ENCODE measurements at regions not wholly inside any gene's neighbourhood (a gene's known extent, or its start where the extent isn't known, plus 50 kb on each side); places are given as distances from the start of the nearest gene placed in this dataset.

DNA sequence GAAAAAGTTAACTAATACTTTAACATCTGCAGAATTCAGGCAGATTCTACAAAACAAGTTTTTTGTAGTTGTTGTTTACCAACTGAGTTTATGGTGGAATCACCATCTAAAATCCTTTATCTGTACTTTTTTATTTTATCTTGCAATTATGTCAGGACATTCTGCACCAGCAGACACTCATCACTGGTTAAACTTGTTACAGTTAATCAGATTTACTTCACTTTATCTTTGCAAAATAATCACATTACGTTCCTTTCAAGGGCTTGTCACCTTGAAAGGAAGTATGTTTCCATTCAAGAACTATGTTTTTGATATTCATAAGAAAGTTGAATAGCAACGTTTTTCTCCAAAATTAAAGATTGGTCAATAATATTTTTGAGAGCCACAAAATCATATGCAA is 796.6 kb upstream of the ROBO1 start:
- peak in 1 of 2 experiments; percentile 17 for DNase-seq

DNA sequence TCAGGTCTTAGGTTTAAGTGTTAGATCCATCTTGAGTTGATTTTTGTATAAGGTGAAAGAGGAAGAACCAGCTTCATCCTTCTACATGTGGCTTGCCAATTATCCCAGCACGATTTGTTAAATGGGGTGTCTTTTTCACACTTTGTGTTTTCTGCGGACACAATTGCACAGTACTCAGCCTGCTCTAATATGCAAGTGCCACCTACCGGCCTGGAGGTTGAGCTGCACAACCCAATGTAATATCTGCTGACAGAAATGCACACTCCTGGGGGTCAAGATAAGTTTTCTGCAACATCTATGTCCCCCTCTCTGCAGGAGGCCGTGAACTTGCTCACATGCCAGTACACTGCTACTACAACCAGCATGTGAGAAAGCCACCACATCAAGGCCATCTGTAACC is 791.9 kb upstream of the ROBO1 start:
- no peak for DNase-seq

DNA sequence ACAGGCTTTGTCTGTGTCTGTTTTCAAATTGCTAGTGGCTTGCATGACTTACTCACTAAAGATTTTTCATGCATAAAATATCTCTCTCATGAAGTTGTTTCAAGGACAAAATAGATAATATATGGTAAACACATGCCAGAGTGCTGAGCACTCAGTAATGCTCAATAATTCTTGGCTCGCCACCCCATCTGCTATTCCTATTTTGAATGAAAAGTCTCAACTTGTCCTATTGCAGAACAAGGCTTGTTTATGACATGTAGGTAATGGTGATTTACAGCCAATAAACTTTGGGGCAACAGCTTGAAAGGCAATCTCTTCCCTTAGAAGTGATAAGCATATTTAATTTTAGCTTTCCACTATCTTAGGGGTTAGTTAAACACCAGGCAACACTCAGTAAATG is 789.0 kb upstream of the ROBO1 start:
- DNase-seq = peak in 1 of 2 experiments; percentile 37

DNA sequence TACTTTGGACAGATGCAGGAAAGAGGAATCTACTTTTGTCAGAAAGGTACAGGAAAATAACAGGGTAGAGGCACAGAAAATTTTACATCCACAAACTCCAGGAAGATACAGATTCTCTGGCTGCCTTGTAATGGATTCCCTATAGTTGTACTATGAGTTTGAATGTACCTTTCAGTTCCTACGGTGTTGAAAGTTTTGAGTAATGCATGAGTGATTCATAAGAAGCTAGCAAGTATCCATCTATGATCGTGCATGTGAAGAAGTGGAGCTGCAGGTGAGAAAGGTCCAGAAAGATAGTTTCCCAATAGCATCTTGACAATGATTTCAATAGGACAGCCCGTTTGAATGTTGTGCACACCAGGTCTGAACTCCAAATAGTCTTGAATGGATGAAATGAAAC is 786.5 kb upstream of the ROBO1 start:
- DNase-seq = no peak

DNA sequence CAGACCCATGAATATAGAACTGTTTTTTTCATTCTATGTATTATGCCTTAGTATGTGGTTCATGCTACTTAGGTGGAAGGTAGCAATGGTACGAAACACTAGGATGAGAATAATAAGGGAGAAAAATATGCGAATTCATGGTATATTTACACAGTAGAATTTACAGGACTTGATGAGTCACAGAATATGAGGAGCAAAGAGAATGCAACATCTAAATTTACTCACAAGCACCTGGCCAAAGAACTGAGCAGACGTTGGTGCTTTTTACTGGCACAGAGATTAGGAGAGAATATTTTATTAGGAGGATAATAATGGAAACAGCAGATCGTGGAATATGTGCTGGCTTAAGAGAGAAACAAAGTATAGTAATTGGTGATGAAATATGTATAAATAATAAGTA is 785.4 kb upstream of the ROBO1 start:
- DNase-seq = no peak

DNA sequence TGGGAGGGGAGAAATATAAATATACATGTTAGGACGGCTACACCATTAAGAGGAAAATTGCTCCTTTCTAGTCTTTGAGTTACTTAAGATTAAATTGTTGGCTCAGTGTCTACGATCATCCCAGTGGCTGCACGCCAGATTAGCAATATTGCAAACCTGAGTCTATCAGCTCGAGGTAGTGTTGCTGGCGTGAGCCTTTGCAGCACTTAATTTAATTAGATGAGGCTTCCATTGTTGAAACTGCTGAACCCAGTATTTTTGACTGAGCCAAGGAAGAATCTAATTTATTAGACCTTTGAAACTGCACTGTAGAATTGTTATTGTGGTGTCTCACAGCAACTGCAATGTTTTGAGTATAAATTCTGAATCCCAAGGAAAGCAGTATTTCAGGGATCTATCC is 782.4 kb upstream of the ROBO1 start:
- DNase-seq = no peak

DNA sequence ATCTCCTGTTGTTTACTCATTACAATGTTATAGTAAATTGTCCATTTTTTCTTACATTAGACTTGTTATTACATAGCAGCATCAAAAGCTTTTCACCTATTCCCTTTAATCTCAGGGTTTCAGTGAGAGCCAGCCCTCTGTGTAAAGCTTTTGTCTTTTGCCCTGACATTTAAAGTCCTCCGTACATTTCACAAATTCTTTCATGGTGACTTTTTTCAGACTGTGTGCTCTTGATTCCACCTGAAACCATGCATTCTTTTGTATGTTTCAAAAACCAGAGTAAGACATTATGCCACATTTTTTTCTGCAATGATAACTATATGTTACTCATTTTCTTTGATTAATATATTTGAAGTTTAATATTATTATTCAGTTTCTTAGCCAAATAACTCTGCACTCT is 781.4 kb upstream of the ROBO1 start:
- DNase-seq = no peak

DNA sequence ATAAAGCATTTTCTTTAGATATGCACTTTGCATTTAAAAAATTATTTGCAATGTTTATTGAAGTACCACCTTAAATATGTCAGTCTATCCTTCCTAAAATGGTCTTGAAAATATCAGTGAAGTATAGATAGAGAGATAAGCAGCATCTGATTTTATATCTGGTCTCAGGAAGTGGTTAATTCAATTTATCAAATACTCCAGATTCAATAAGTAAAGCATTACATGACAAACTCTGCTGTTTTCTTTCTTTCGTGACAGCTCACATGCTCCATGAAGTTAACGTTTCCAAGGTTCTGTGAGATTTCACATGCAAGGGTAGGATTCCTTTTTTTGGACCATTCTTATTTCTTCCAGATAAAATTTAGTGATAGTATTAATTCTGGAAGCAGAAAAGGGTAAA is 775.4 kb upstream of the ROBO1 start:
- DNase-seq = no peak

DNA sequence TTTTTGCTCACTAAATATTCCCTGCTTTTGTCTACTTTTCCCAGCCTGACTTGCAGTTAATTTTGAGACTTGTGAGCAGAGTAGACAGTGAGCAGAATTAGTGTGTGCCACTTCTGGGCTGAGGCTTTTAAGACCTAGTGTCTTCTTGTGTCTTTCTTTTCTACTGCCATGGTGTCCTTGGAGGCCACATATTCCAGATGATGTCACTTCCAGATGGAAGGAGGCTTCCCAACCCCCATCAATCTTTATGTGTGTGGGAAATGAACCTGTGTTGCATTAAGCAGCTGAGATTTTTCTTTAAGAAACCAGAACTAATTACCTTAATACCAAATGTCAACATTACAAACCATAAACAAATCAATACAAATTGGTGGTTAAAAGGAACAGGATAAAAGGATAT is 774.7 kb upstream of the ROBO1 start:
- DNase-seq = no peak

DNA sequence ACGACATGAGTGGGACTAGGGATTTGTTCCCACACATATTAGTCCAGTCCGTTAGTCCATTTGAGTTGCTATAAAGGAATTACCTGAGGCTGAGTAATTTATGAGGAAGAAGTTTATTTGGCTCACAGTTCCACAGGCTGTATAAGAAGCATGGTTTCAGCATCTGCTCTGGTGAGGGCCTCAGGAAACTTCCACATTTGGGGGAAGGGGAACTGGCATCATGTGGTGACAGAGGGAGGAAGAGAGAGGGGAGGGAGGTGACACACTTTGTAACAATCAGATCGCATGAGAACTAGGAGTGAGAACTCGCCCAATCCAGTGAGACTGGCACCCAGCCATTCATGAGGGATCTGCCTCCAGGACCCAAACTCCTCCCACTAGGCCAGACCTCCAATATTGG is 769.9 kb upstream of the ROBO1 start:
- no peak for DNase-seq

DNA sequence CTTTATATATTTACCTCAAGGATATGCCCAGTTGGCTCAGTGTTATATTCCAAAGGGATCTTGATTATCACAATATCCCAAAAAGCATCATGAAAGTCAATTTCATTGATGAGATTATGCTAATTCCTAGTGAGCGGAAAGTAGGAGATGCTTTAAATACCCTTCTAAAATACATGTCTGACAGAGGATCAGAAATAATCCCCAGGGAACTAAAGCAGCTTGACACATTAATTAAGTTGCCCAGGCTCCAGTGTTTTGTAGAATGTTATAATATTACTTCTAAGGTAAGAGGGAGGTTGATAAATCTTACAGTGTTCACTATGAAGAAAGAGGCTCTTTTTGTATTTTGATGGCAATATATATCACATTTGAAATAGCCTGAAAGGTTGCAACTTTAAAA is 767.5 kb upstream of the ROBO1 start:
- peak; percentile 24 to 77 for DNase-seq

DNA sequence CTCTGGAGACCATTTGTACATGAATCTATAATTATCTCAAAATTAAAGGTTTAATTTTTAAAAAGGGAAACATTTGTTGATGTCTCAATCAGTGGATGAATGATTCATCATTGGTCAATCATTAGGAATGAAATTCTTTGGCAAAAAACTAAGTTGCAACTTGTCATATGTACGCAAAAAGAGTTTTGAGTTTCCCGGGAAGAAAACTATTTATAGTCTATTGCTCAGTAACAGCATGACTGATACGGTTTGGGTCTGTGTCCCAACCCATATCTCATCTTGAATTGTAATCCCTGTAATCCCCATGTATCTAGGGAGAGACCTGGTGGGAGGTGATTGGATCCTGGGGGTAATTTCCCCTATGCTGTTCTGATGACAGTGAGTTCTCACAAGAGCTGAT is 765.8 kb upstream of the ROBO1 start:
- no peak for DNase-seq

DNA sequence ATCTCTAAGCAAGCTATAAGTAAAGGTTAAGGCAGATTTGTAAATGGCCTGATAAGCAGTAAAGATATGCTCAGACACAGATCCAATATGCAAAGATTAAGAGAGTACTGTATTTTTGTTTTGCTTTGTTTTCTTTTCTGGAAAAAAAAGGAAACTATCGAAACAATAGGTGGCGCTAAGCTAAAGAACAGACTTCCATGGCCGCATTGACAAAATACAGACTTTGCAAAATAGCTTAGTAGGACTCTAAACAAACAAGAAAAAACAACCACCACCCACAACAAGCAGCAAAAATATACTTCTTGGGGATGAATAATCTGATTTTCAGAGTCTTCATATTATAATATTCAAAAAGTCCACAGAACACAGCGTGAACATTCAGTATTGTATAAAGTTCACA is 758.4 kb upstream of the ROBO1 start:
- DNase-seq = no peak

DNA sequence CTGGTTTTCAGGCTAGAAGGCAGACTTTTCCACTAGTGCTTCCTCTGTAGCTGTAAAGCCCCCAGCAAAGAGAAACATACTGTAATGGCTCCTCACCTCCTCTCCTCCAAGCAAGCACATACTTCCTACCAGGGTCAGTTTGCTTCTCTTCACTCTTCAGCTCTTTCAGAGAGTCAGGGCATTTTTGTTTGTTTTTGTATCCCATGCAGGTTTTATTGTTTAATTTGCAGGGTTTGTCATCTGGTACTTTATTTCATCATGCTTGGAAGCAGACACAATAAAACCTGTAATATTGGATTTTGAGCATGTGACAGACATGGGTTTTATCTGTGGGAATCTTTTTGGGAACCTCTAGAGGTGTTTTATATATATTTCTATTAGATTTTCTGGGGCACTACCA is 753.3 kb upstream of the ROBO1 start:
- no peak for DNase-seq

DNA sequence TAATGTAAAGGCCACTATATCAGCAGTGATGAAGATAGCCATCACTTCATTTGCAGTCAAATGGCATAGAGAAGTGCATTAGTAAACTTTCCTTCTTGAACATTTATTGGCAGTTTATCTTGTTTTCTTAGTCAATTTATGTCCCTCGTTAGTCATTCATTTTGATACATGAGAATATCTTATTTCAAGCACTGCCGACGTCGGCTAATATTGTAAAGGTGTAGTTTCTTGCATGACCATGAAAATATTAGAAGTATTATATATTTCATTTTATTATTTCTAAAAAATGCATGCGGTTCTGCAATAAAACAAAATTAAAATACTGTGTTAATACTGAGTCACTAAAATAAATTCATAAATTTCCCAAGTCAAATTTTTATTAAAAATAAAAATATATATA is 751.6 kb upstream of the ROBO1 start:
- DNase-seq = no peak

DNA sequence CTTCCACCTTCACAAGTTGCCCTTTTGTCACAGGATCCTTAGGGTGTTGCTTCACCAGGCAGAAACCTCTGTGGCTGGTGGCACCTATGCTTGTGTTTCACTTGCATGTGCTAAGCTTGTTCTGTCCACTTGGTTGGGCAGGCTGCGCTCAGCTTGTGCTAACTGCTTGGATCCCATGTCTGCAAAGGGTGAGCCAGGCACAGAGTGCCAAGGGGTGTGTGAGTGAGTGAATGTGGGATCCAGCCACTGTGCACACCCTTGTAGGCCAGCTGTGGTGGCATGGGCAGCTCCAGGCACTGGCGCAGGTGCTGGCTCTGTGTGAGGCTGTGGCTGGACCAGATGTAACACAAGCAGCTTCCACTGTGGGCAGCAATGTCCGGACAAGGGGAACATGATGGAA is 728.7 kb upstream of the ROBO1 start:
- DNase-seq = no peak

DNA sequence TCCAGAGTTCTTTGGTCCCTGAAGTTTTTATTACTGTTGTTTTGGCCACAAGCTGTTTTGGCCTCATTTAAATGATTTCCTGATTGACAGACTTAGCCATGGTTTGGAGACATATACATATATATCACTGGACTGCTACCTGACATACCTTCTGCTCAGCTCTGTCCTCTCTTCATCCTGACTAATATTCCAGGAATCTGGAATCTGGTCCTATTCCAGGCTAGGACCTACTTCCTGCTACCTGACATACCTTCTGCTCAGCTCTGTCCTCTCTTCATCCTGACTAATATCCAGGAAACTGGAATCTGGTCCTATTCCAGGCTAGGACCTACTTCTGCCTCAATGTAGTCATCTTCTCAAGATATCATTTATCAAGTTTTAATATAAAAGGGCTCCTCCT is 724.4 kb upstream of the ROBO1 start:
- no peak for DNase-seq

DNA sequence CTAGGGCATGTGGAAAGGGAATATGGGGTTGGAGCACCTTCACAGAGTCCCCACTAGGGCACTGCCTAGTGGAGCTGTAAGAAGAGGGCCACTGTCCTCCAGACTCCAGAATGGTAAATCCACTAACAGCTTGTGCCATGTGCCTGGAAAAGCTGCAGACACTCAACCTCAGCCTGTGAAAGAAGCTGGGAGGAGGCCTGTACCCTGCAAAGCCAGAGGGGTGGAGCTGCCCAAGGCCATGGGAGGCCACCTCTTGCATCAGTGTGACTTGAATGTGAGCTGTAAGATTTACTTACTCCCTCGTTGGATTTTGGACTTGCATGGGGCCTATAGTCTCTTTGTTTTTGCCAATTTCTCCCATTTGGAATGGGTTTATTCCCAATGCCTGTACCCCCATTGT is 705.2 kb upstream of the ROBO1 start:
- DNase-seq = no peak

DNA sequence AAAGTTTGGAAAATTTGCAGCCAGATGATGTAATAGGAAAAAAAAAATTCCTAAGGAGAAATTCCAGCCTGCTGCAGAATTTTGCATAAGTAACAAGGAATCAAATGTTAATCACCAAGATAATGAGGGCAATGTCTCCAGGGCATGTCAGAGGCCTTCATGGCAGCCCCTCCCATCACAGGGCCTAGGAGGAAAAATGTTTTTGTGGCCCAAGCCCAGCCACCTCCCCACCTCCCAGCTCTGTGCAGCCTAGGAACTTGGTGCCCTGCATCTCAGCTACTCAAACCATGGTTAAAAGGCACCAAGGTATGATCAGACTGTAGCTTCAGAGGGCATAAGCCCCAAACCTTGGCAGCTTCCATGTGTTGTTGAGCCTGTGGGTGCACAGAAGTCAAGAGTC is 704.7 kb upstream of the ROBO1 start:
- no peak for DNase-seq

DNA sequence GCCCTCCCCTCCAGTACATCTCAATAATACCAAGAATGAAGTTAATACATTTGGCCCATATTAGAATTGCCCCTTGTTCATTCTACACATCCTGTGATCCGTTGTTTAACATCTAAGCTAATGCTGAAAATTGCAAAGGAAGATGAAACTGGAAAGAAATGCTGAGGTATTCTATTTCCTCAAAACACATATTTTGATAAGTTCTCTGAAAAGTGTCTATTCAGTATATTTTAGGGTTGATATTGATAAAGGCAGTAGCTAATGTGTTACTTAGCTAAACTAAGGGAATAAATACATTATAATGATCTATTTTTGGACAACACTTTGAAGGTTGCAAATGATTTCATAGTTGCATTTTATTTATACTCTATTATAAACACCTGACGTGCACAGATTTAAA is 702.6 kb upstream of the ROBO1 start:
- DNase-seq = no peak

DNA sequence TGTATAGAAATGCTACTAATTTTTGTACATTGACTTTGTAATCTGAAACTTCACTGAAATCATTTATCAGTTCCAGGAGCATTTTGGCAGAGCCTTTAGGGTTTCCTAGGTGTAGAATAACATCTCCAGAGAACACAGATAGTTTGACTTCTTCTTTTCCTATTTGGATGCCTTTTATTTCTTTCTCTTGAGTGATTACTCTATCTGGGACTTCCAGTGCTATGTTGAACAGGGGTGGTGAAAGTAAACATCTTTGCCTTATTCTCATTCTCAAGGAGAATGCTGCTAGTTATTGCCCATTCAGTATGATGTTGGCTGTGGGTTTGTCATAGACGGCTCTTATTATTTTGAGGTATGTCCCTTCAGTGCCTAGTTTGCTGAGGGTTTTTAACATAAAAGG is 697.9 kb upstream of the ROBO1 start:
- no peak for DNase-seq

DNA sequence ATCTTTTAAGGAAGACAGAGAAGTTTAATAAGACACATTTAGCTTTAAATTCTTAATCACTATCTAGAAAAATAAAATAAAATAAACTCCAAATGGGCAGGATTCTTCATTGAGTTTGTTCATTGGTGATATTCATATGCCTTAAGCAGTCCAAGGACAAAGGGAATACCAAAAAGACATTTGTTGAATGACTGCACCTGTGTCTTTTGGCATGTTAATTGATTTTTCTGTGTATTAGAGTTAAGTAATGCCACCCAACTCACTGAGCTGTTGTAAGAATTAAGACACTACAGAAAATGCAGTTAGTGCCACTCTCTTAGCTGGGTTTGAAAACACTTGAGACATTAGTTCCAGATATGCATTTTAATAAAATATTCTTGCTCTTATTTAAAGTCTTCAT is 683.6 kb upstream of the ROBO1 start:
- no peak for DNase-seq

DNA sequence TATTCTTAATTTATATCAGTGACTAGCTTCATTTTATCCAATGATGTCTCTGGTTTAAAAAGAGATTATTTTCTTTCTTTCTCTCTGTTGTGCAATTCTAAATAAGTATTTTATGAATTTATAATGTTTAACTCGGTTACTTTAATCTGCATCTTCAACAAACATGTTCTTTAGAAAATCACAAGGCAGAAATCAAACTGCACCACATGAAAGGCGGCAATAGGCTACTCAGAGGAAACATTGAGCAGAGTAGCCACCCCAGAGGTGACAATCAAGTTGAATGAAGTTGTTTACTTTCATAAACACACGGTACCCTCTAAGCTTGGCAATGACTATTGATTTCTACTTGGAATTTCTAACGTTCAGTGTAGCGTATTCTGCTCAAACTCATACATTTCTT is 677.8 kb upstream of the ROBO1 start:
- no peak for DNase-seq

DNA sequence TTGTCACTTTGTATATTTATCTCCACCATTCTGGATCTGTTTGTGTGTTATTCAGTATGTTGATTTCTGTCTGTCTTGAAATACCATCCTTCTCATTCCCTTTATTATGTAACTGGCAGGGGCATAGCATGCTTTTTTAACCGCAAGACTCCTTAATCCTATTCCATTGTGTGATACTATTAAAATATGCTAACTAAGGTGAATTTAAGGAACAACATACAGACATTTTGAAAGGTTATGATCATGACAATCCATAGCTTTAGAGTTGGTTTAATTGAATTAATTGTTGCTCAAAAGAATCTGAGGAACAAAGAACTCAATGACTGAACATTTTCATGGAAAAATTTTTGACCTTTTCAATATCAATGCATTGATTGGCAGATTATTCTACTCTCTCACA is 677.3 kb upstream of the ROBO1 start:
- no peak for DNase-seq

DNA sequence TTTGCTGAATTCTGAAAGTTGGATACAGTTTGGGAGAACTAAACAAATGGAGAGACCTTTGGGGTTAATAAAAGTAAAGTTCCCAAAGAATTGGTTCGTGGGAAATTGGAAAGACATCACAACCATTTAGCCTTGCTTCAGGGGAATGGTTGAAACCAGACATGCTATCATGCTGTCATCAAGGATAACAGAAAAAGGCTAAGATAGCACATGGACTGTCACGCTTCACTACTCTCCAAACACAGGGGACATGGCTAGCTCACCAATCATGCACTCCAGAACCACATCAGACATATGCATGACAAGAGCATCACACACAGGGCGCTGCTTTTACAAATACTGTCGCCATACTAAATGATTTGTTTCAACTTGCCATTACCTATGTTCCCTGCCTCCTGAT is 671.7 kb upstream of the ROBO1 start:
- peak in 1 of 2 experiments; percentile 8 for DNase-seq

DNA sequence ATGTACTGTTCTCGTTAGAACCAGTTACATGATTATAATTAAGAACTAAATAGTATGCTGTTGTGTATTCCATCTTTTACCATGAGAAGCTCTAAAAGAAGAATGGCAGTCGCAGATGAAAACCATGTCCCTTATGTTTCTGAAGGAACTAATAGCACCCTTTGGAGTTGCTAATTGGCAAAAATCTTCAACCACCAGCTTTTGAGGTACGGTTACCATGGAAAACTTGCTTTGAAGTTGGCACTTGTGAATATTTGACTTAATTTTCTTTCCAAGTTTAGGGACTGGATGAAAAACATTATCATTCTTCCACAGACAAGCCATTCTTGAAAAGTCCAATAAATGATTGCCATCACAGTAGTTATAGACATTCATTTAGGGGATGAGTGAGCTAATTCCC is 666.6 kb upstream of the ROBO1 start:
- DNase-seq = no peak

DNA sequence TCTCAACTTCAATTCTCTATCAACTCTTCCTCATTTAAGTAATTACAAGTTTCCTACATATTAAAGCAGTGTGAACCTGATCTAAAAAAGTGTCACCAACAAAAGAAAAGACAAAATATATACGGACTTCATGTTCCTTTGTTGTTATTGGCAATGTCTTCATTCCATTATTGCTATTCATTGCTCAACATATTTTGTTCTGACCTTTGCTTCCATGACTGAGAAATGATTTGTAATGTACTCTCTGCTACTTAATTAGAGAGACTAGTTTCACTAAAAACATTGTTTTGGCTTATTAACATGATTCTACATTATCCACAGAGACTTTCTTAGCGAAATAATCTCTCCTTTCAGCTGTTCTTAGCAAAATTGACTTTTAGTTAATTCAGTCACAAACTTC is 657.2 kb upstream of the ROBO1 start:
- no peak for DNase-seq

All from NCI-H524 (cell line).